A673 (cell line): ENCODE measurements at regions not wholly inside any gene's neighbourhood (a gene's known extent, or its start where the extent isn't known, plus 50 kb on each side); places are given as distances from the start of the nearest gene placed in this dataset.

Experiments
- BruUV-seq: library from RNA; stranded (reverse); fragments of 400-500 nt; replicated peaks from 2 replicates; lab custom pipeline; 2021; lab: Mats Ljungman, UMichigan
- CTCF ChIA-PET: fragments of 300-600 bp; sonication (Branson Sonifier 250); formaldehyde crosslinking; loops from one replicate; lab custom pipeline; 2022; ENCODE audit warnings: antibody characterized with exemption; lab: Charles Lee
- POLR2A ChIA-PET: fragments of 300-600 bp; sonication (Branson Sonifier 250); formaldehyde crosslinking; loops from one replicate; lab custom pipeline; 2022; ENCODE audit warnings: antibody characterized with exemption; ENCODE audit not compliant: low non-redundant PET; lab: Charles Lee
- DNase-seq: peaks from one replicate; pipeline ENCODE4 v3.0.0-alpha.2; 2015; ENCODE audit warnings: low spot score
- H3K27ac ChIP-seq: fragments of 200-600 bp; sonication (generic); 2 replicates; pipeline ENCODE4 v1.5.1; 2016; ENCODE audit warnings: mixed run types, low read depth, mild to moderate bottlenecking, mixed read lengths, antibody characterized with exemption, low read length; ENCODE audit not compliant: poor library complexity, severe bottlenecking
- H3K27me3 ChIP-seq: fragments of 200-600 bp; sonication (generic); replicated peaks from 2 replicates; pipeline ENCODE4 v1.6.1; 2017; ENCODE audit warnings: mixed run types, low read depth, mild to moderate bottlenecking, mixed read lengths, antibody characterized with exemption, low read length; ENCODE audit not compliant: insufficient read depth, poor library complexity
- H3K36me3 ChIP-seq: fragments of 200-600 bp; sonication (generic); 2 replicates; pipeline ENCODE4 v1.6.1; 2016; ENCODE audit warnings: mixed run types, mild to moderate bottlenecking, mixed read lengths, antibody characterized with exemption, low read length; ENCODE audit not compliant: insufficient read depth, poor library complexity, severe bottlenecking
- H3K4me1 ChIP-seq: fragments of 200-600 bp; sonication (generic); 2 replicates; pipeline ENCODE4 v1.6.1; 2017; ENCODE audit warnings: mixed run types, mild to moderate bottlenecking, mixed read lengths, antibody characterized with exemption, low read length; ENCODE audit not compliant: insufficient read depth, poor library complexity, severe bottlenecking
- H3K4me3 ChIP-seq: fragments of 200-600 bp; sonication (generic); 2 replicates; pipeline ENCODE4 v1.5.1; 2016; ENCODE audit warnings: low read depth, mixed run types, mild to moderate bottlenecking, mixed read lengths, low read length; ENCODE audit not compliant: poor library complexity, severe bottlenecking
- H3K9me3 ChIP-seq: fragments of 200-600 bp; sonication (generic); 2 replicates; pipeline ENCODE4 v1.6.1; 2016; ENCODE audit warnings: mixed run types, low read depth, mild to moderate bottlenecking, mixed read lengths, antibody characterized with exemption, low read length; ENCODE audit not compliant: poor library complexity, severe bottlenecking
- EZH2 ChIP-seq: fragments of 200-600 bp; sonication (generic); IDR thresholded peaks from 2 replicates; pipeline ENCODE4 v1.6.1; 2017; ENCODE audit warnings: borderline replicate concordance, low read depth, mild to moderate bottlenecking, mixed read lengths, antibody characterized with exemption, low read length; ENCODE audit not compliant: poor library complexity, severe bottlenecking
- intact Hi-C: fragments of 100-400 bp; cut with micrococcal nuclease; formaldehyde crosslinking; loops from one replicate; pipeline ENCODE4 v1.10.0; 2022; ENCODE audit not compliant: unreplicated experiment
- TF ChIP-seq, protein P1 (sequence below): fragments of 300-800, 200-600 bp; sonication (generic); conservative IDR thresholded peaks from 2 replicates; pipeline ENCODE4 v1.5.1; 2017; ENCODE audit warnings: low read depth, mild to moderate bottlenecking, antibody characterized with exemption, low read length, moderate library complexity, mixed read lengths

DNA sequence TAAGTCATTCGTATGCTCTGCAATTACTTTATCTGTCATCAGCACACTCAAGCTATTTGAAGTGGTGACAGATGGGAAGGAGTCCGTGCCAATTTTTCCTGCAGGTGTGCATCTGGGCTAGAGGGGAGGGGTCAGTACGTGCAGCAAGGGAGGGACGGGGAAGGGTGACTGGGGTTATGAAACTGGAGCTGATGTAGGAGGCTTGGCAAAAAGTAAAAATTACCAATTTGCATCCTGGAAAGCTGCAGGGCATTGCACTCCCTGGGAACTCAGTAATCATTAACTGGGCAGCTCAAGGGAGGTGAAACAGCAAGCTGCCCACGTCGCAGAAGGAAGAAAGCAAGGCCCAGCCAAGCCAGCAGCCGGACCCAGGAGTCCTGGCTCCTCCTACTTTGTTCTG lies 87.1 kb upstream of the TMEM45B start:
- intact Hi-C loops, result no loop called here
- Histone ChIP-seq H3K9me3 (no peaks in the 10 kb centered on the region), H3K27me3 (no peaks in the 10 kb centered on the region), H3K36me3 (no peaks in the 10 kb centered on the region), H3K27ac (no peak overlapping the region), H3K4me3 (no peak overlapping the region), H3K4me1 (no peaks in the 10 kb centered on the region)
- ChIA-PET POLR2A (no interaction called here), CTCF (no interaction called here)
- no peak for DNase-seq
- no TSS peak for BruUV-seq
- TF ChIP-seq EZH2, result no peak
- TF ChIP-seq, protein P1, sequence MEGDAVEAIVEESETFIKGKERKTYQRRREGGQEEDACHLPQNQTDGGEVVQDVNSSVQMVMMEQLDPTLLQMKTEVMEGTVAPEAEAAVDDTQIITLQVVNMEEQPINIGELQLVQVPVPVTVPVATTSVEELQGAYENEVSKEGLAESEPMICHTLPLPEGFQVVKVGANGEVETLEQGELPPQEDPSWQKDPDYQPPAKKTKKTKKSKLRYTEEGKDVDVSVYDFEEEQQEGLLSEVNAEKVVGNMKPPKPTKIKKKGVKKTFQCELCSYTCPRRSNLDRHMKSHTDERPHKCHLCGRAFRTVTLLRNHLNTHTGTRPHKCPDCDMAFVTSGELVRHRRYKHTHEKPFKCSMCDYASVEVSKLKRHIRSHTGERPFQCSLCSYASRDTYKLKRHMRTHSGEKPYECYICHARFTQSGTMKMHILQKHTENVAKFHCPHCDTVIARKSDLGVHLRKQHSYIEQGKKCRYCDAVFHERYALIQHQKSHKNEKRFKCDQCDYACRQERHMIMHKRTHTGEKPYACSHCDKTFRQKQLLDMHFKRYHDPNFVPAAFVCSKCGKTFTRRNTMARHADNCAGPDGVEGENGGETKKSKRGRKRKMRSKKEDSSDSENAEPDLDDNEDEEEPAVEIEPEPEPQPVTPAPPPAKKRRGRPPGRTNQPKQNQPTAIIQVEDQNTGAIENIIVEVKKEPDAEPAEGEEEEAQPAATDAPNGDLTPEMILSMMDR, result no peak

- CTCF ChIA-PET, result no interaction called here
- TF ChIP-seq, protein P1, result no peak
- TF ChIP-seq EZH2, result no peak
Measured at GRCh38 chr11:129729216-129729615, 86.4 kb upstream of the TMEM45B start.

DNA sequence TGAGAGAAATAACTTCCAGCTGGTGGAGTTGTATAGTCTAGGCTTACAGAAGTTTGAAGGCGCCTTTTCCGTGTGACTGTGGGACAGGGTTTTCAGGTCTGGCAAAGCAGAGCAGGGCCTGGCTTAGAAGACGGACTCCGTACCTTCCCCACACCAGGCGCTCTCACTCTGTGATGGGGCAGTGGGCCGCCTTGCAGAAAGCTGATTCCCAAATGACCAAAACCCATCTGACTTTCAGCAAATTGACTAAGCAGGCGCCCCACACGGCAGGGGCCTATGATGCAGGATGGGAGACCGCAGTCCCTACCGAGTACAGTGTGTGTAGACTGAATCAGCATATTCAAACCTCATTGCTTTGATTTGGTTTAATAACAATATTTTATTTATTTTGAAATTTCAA lies 85.8 kb upstream of the TMEM45B start:
- H3K27me3 ChIP-seq, result no peaks in the 10 kb centered on the region
- no peaks in the 10 kb centered on the region for H3K4me1 ChIP-seq
- BruUV-seq, result no TSS peak
- no peaks in the 10 kb centered on the region for H3K36me3 ChIP-seq
- no peak overlapping the region for H3K4me3 ChIP-seq
- no peak for DNase-seq
- intact Hi-C loops, result no loop called here
- ChIA-PET POLR2A (no interaction called here), CTCF (no interaction called here)
- TF ChIP-seq, protein P1, result no peak
- no peak for TF ChIP-seq EZH2
- no peaks in the 10 kb centered on the region for H3K9me3 ChIP-seq
- no peak overlapping the region for H3K27ac ChIP-seq

More at GRCh38 chr11:129729216-129729615, 86.4 kb upstream of the TMEM45B start:
- no TSS peak for BruUV-seq
- Histone ChIP-seq H3K4me1 (no peaks in the 10 kb centered on the region), H3K9me3 (no peaks in the 10 kb centered on the region), H3K4me3 (no peak overlapping the region), H3K36me3 (no peaks in the 10 kb centered on the region), H3K27ac (no peak overlapping the region), H3K27me3 (no peaks in the 10 kb centered on the region)
- peak; percentile 19 for DNase-seq
- intact Hi-C loops, result no loop called here
- POLR2A ChIA-PET, result no interaction called here
